CMK (cell line): ENCODE measurements at regions not wholly inside any gene's neighbourhood (a gene's known extent, or its start where the extent isn't known, plus 50 kb on each side); places are given as distances from the start of the nearest gene placed in this dataset.
A peak's percentile ranks its signal among the peaks of the same experiment; 100 is the strongest.

Experiments used
- DNase-seq: peaks from one replicate; pipeline ENCODE4 v3.0.0-alpha.2; 2010; ENCODE audit warnings: low read depth

DNA sequence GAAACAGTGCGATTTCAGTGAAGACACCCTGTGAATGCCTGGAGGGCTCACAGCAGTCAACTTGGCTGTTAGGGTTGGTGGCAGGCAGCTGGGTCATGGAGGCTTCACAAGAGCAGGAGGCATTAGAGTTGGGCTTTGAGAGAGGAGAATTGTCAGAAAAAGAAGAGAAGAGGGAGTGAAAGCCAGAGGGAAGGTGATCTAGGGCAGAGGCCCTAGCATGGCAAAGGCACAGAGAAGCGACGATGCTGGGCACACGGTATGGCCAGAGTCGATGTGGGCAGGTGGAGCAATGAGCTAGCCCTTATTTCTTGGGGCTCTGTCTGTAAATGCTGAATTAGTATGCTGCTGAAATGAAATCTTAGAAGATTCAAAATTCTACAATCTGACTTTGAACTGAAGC lies 52.6 kb upstream of the OLFM4 start:
- DNase-seq = no peak

DNA sequence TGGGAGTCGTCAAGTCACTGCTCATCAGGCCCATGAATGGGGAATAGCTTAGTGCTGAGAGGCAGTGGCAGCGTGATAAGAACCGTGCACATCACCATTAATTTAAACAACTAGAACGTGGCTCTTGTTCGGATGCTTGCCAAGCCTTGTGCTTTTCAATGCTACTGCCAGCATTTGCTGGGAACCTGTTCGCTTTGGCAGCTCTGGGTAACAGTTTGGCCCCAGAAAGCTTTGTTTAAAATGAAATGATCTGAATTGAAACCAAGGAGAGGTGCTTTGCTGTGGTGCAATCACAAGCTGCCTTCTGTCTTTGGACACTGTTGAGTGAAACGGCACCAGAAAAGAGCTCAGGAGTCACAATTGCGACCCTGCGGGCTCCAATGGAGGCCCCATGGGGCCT lies 53.5 kb upstream of the OLFM4 start:
- DNase-seq = no peak

DNA sequence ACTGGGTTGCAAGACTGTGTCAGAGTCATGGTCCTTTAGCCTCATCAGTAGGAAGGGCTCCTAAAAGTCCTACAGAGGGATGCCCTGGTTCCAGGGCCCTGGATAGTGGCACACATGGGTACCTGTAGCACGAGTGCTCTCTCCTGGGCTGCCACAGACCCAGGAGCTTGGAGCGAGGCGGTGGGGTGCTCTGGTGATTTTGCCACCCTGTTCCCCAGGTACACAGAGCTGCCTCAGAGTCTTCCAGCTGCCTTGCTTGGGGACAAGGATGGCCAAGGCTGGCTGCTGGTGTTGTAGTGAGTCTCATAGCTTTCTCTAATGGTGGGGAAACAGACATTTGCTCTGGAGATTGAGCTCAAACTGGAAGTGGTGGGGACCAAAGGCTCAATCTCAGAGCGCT lies 53.9 kb upstream of the OLFM4 start:
- no peak for DNase-seq

DNA sequence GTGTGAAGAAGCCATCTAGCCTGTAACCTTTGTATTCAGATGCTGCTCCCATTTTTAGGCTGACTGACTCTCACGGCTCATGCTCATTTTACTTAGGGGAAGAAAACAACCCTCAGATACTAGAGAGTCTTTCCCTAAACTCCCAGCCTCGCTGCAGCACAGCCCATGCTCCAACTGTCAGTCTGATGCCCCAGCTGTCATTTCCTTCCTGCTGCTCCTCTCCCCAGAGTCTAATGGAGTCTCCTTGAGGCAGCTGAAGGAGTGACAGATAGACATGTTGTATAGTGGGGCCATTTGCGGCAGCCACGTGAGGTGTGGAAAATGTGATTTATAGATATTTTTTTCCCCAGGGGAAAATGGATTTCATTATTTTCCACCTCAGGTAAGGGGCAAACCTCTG lies 59.2 kb upstream of the OLFM4 start:
- no peak for DNase-seq

DNA sequence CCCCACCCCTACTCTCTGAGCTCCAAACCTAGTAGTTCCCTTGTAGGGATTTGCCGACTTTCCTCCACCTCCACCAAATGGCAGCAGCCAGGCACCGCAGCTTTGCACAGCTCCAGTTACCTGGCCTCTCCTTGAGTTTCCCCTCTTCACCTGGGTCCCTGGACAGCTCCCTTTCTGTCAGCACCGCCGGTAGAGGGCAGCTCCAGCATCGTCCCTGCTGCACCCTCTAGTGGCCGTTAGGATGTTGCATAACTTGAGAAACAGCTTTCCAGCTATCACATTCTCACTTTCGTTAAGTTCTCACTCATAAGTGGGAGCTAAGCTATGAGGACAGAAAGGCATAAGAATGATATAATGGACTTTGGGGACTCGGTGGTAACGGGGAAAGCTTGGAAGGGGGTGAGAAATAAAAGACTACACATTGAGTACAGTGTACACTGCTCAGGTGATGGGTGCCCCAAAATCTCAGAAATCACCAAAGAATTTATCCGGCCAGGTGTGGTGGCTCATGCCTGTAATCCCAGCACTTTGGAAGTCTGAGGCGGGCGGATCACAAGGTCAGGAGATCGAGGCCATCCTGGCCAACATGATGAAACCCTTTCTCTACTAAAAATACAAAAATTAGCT lies 60.4 kb upstream of the OLFM4 start:
- peak; percentile 17 for DNase-seq

DNA sequence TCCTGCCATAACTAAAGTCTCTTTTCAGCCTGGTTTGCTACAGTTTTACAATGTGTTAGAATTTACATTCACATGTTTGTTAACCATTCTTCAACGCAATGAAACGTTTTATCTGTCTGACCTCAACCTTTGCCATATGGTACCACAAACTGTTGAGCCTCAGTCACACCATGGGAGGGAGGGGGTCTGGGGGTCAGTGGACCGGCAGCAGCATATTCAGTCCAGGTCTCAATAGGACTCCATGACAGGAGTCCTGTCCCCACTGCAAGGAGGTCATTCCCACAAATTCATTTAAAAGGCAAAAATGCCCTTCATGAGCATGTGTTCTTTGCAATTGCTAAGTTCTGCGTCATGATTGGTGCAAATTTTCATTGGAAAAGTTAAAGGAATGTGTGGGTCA lies 66.6 kb upstream of the OLFM4 start:
- no peak for DNase-seq

DNA sequence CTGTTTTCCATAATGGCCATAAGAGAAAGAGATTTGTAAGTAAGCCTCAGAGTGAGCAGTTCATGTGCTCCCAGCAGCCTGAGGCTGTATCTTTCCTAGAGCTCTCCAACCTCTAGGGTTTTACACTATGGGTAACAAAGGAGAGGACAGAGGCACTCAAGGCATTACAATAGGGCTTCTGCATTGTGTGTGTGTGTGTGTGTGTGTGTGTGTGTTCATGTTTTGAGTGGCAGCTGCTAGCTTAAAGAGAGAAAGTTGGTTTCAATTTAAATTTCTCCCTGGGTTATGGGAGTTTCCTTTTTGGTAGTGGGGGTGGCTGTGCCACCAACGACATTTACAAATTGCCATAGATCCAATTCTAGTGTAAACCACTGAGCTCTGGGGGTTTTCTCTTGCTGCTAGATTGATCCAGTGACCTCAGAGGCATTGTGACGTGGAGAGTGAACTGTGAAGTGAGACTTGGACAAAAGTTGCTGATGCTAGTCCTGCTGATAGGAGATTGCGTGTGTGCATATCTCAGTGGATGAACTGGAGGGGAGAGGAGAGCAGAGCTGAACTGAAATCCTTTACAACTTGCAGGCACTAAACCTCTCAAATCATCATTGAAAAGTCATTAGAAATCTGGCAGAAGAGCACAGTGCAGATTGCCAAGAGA lies 67.2 kb upstream of the OLFM4 start:
- DNase-seq = no peak

DNA sequence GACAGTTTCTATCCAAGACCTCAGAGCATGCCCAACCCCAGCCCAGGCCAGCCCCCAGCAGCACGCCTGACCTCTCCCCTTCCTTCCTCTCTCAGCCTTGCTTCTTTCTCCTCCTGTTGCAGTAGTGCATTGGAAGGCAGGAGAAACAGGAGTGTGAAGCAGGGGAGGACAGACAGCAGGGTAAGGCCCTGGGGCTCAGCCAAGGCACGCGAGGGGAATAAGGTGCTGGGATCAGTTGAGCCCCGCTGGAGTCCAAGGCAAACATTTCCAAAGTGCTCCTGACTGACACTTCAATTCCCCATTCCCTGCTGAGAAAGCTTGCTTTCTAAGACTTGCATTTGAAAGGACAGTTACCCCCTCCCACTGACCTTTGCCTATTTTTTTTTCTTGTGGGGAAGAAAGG lies 73.1 kb upstream of the OLFM4 start:
- DNase-seq = no peak

DNA sequence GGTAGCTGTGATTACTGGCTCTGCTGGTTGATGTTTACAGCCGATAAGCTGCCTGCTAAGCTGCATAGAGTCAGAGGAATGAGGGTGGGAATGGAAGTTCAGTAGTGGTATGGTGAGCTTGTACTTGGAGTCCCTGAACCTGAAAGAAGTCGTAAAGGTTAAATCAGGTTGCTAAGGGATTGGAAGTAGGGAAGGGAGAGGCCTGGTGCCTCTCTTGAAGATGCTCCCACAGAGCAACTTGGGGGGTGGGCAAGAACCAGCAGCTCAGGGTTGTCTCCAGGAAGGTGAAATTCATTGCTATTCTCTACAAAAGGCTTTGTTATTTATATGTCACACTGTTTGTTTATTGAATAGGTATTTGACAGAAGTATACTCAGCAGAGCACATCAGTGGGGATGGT lies 73.8 kb upstream of the OLFM4 start:
- DNase-seq = no peak

DNA sequence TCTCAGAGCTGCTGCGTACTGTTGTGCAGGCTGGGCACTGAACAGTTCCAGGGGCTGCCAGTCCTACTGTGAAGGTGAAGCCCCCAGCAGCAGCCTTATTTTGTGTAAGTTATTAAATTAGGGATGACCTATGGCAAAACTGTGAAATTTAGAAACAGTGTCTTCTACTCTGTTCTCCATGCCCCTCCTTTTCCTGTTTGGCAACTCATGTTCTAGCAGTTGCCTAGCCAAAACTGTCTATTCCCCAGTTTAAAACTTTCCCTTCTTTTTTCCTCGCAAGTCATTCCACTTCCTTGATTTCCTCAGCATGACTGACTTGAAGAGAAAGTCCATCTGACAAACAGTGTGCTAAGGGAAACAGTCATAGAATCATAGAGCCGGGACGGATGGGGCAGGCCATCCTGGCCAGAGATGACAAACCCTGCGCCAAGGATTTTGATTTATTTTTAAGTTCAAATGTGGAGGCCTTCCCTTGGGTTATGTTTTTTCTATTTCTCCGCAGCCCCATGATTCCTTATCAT lies 78.1 kb upstream of the OLFM4 start:
- DNase-seq = no peak

DNA sequence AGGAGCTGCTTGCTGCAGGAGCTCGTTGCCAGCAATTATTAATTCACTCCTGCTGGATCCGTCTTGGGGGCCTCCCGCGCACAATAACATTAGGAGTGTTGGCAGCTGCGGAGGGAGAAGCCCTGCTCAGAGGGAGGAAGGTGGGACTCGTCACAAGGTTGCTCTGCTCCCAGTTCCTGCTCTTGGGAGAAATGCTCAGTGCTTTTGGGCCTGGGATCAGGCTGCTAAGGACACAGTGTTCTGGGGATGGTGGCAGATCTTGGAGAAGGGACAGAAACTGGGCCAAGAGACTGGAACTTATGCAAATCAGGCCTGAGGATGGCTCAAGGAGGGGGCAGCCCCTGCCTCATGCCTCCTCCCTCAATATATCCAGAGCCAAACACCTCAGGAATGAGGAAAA lies 78.9 kb upstream of the OLFM4 start:
- no peak for DNase-seq

DNA sequence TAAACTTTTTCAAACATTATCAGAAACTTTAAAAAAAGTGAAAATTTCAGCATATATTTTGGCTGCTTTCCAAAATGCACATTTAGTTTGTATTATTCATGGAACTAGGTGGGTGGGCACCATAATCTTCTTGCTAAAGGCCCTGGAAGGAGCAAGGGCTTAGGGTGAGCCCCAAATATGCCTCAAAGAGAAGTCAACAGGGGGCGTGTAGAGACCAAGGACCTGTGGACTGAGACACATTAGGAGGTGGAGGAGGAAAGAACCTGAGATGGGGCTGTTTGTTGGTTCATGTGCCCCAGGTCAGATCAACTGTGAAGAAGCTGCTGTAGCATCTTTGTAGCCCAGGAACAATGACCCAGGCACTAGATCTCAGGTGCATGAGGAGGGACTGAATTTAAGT lies 79.6 kb upstream of the OLFM4 start:
- DNase-seq = no peak

DNA sequence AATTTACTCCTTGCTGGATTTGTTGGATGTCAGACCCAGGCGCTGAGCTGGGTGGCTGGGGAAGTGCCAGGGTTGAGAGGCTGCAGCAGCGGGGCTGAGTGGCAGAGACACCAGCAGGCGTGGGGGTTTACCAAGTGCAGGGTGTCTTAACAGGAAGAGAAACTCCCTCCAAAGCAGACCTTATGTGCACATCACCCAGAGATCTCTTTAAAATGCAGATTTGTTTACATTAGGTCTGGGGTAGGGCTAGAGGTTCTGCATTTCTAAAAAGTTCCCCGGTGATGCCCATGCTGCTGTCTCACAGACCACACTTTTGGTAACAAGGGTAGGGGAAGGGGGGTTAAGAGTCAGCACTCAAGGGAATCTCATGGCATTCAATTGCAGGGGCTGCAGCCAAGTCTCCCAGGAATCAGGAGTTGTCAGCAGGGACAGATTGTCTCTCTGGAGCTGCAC lies 80.7 kb upstream of the OLFM4 start:
- no peak for DNase-seq

DNA sequence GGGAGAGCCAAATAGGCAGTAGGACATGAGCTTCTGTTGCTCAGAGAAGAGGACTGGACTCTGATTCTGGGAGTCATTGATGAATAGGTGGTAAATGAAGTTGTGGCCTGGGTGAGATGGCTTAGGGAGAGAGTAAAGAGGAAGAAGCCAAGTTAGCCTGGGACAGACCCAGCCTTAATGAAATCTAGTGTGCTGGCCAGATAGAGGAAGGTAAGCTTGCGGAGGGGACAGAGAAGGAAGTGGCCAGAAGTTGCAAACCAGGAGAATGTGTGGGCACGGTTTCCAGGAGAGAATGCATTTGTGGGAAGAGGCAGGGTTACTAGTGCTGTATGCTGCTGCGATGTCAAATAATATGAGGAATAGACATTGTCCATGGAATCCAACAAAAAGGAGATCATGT lies 83.3 kb upstream of the OLFM4 start:
- DNase-seq = no peak

DNA sequence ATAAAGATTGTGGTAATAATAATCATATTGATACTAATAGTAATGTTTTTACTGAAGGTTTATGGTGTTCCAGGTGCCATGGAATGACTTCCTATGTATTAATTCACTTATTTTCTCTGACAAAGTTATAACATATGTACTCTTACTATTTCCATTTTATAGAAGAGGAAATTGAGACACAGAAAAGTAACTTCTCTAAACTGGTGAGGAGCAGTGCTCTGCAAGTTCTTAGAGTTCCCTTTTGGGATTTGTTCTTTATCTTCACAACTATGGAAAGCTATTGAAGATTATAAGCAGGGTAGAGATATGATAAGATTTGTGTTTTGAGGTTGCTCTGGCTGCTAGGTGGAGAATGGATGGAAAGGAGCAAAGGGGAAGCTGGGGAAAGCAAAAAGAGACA lies 83.9 kb upstream of the OLFM4 start:
- no peak for DNase-seq

DNA sequence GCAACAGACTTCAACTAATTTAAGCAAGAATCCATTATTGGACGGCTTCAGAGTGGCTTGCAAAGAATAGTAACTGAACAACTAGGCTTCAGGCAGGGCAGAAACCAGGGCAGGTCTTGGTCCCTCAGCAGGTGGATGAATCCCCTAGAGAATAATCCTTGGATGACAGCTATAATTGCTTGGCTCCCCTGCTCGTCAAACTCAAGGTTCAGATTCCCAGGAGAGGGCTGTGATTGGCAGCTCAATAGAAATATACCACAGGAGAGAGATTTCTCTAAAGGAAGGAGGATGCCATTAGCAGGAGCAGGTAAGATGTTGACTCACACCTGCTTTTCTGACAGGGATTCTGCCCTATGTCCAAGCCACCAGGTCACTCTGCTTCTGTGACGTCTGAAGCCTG lies 89.6 kb upstream of the PCDH8 start:
- no peak for DNase-seq

DNA sequence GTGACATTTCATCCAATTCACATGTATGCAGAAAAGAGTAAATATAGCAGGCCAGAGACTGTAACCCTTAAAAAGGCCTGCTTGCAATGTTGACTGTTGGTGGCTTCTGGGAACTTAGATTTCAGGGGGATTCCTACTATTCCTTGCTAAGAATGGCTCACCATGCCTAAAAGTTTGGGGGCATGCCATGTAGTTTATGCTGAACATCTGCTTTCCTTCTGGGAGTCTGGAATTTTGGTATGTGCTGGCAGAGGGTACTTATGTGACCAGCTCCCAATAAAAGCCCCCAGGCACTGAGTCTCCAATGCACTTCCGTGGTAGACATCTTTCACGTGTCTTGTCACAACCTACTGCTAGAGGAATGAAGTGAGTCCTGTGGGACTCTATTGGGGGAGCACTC lies 88.4 kb upstream of the PCDH8 start:
- DNase-seq = no peak

DNA sequence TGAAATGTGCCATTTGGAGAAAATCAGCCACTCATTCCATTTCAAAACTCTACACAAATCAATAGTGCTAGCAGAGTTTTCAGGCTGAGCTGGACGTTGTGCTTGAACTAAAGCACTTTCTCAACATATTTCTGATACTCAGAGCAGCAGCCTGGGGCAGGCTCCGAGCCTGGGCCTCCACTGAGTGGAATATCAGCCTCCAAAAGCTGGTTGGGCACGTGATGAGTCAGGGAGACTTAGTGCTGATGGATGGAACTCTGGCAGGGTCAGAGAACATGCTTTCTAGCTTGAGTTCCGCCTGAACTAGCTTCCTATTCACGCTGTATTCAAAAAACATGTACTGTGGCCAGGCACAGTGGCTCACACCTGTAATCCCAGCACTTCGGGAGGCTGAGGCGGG lies 85.8 kb upstream of the PCDH8 start:
- no peak for DNase-seq

DNA sequence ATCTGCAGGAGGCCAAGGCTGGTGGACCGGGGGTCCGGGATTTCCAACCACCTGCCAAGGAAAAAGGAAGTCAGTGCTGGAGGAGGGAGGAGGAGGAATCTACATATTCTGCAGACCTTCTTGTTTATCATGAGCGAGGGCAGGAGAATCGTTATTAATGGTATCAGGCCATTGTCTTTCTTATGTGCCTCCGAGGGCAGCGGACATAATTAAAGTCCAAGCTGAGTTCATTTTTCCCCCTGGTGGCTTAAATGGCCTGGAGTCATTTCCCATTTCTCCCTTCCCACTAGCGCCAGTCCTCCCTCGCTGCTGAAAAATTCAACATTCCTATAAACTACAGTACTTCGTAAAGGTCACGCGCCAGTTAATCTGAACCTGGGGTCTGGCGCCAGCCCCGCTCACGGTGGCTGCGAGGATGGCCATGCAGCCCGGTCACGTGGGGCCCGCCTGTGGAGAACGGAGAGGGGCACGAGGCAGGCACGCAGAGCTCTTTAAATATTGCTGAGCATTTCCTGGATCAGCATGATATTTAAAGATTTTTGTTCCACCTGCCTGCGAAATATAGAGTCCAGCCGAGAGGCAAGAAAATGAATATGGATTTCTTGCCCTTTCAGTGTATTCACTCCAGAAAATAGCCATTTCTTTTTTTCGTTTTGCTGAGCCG lies 85.2 kb upstream of the PCDH8 start:
- no peak for DNase-seq

DNA sequence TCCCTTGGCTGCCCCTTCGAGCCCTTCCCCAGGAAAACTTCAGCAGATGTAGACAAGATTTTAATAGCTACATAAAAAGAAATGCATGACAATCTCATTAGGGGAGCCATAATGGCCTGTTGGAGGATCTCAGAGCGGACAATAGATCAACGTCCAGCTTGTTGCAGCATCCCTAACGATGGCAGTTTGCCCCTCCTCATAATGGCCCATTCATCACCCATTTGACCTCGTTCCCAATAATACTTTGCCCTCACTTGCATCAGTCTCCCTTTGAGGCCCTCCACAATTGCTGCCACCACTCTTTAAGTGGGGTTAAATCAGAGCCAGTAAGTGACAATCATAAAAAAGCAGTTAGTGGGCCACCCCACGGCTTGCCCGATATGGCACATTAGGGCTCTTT lies 84.7 kb upstream of the PCDH8 start:
- DNase-seq = no peak

DNA sequence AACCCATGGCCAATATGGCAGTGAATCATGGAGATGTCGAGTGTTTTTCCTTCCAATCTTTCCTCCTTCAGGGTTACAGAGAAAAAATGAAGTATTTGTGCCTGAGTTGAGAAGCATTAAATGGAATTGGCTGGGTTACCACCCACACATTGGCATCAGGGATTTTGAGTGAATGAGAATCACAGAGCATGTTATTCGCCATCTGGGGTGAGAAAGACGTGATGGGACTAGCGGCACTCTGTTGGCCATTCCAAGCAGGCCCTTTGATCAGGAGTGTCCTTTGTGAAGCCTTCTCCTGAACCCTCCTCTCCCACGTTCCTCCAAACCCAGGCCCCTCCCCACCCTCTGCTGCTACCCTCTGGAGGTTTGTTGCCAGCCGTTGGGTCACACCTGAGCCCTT lies 84.2 kb upstream of the PCDH8 start:
- DNase-seq = no peak

DNA sequence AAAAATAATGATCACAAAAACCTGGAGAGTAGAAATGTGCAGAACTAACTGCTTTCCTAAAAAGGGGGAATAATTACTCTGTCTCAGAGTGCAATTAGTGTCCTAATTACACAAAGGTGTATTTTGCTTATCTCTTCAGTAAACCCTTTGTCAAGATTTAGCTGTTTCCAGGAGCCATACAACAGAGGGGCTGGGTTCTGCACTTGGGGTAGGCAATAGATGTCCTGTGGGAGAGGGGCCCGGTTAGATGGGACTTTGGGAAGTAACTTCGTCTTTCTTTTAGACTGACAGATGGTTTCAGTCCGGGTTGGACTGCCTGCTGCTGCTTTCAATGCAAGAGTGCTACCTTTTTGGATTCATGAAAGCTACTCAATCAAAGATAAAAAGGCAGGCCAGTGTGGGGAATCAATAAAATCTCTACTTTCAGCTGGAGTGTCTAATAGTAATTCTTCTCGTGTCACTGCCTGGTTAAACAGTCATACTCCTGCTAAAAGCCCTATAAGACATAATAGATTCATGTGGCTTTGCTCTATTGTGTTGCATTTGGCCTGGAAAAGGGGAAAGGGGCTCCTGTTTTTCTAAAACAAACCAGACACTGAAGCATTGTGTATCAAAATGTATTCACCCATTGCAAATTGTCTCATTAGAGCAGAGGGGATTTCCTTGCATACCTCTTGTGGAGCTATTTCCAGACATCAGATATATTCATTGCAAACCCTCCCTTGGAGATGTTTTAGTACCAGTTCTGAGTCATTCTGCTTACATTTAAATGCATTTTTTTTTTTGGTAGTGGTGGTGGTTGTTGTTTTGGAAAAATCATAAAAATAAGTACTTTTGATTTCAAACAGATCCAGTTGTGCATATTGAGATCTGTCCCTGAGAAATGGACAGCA lies 83.3 kb upstream of the PCDH8 start:
- DNase-seq = no peak

DNA sequence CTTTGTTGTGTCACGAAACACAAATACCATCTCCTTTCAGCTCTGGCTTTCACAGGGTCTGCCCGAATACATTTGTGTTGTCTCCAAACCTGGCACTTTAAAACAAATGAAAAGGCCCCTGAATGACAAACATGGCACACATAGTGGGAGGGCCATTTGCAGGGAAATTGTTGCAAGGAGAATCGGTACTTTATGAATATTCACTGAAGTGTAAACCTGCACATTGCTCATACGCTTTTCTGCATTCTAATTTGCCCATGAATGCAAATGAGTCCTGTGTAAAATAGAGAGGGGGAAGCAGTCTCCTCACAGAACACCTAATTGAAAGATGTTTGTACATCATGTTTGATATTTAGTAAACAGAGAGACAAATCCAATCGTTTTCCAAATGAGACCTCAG lies 82.7 kb upstream of the PCDH8 start:
- no peak for DNase-seq
